H1 (cell line): ENCODE measurements at regions not wholly inside any gene's neighbourhood (a gene's known extent, or its start where the extent isn't known, plus 50 kb on each side); places are given as distances from the start of the nearest gene placed in this dataset.
"Not testable (repeated sequence)": the region's sequence is repeated elsewhere in the genome, so short reads cannot be mapped to it uniquely, and the experiment has no call there.

Experiments
- CTCF ChIA-PET: fragments of 300-600 bp; sonication (Branson Sonifier 250); formaldehyde crosslinking; loops from one replicate; lab custom pipeline; 2021; ENCODE audit not compliant: partially characterized antibody; lab: Charles Lee
- POLR2A ChIA-PET: fragments of 300-600 bp; sonication (Branson Sonifier 250); formaldehyde crosslinking; loops from one replicate; lab custom pipeline; 2021; ENCODE audit warnings: inconsistent platforms; ENCODE audit not compliant: partially characterized antibody; lab: Charles Lee
- DNase-seq, 2 experiments: peaks; one replicate each; pipeline versions ENCODE4 v3.0.0 to v3.0.0-alpha.2; 2010 to 2022; ENCODE audit warnings: low spot score in 2 of 2, low read depth in 1 of 2, mixed read lengths in 1 of 2
- FAIRE-seq: peaks from 2 replicates; lab custom pipeline; 2011; peaks lifted over from hg19 to GRCh38; lab: Jason Lieb, UNC
- H2AFZ ChIP-seq: 2 replicates; pipeline ENCODE4 v1.8.1; 2012; ENCODE audit warnings: low read length, inconsistent platforms
- H2AK5ac ChIP-seq: 2 replicates; pipeline ENCODE4 v1.6.1; 2013; ENCODE audit warnings: low read depth, low read length
- H2BK120ac ChIP-seq: replicated peaks from 2 replicates; pipeline ENCODE3; 2013; ENCODE audit warnings: low read depth, low read length, inconsistent platforms
- H2BK12ac ChIP-seq: 2 replicates; pipeline ENCODE4 v1.6.1; 2013; ENCODE audit warnings: low read depth, low read length
- H2BK15ac ChIP-seq: 2 replicates; pipeline ENCODE4 v1.6.1; 2013; ENCODE audit warnings: low read length
- H2BK20ac ChIP-seq: 2 replicates; pipeline ENCODE4 v1.6.1; 2013; ENCODE audit warnings: low read length
- H2BK5ac ChIP-seq: 2 replicates; pipeline ENCODE4 v1.6.1; 2013; ENCODE audit warnings: low read depth, low read length
- H3K14ac ChIP-seq: 2 replicates; pipeline ENCODE4 v1.6.1; 2013; ENCODE audit warnings: inconsistent platforms; ENCODE audit not compliant: insufficient read length
- H3K18ac ChIP-seq: 2 replicates; pipeline ENCODE4 v1.6.1; 2013; ENCODE audit warnings: low read length; ENCODE audit errors: extremely low read depth
- H3K23ac ChIP-seq: 2 replicates; pipeline ENCODE4 v1.6.1; 2013; ENCODE audit warnings: inconsistent platforms; ENCODE audit not compliant: insufficient read length
- H3K23me2 ChIP-seq: 2 replicates; pipeline ENCODE4 v1.6.1; 2013; ENCODE audit warnings: low read depth, low read length
- H3K27ac ChIP-seq: 2 replicates; pipeline ENCODE4 v1.6.1; 2011; ENCODE audit warnings: low read depth, low read length, inconsistent platforms
- H3K27me3 ChIP-seq, 4 experiments: replicated peaks in 1 of 4; 1 replicate in 1 of 4; 2 replicates in 3 of 4; pipeline versions ENCODE4 v1.6.1 to v1.8.1; 2011 to 2013; ENCODE audit warnings: low read length in 3 of 4, mild to moderate bottlenecking in 3 of 4, inconsistent platforms in 2 of 4, mixed read lengths in 2 of 4, moderate library complexity in 1 of 4; ENCODE audit not compliant: control insufficient read depth in 3 of 4, insufficient read depth in 3 of 4; ENCODE audit errors: extremely low read depth in 1 of 4
- H3K36me3 ChIP-seq, 4 experiments: 2 replicates each; pipeline versions ENCODE4 v1.6.1 to v1.8.1; 2011 to 2013; ENCODE audit warnings: mild to moderate bottlenecking in 4 of 4, low read length in 3 of 4, moderate library complexity in 2 of 4, control low read depth in 1 of 4, inconsistent platforms in 1 of 4; ENCODE audit not compliant: insufficient read depth in 4 of 4, control insufficient read depth in 2 of 4
- H3K4ac ChIP-seq: replicated peaks from 2 replicates; pipeline ENCODE3; 2013; ENCODE audit warnings: low read length, low read depth, mixed read lengths, inconsistent platforms; ENCODE audit not compliant: insufficient read length
- H3K4me1 ChIP-seq, 4 experiments: replicated peaks in 1 of 4; 1 replicate in 1 of 4; 2 replicates in 3 of 4; pipeline versions ENCODE4 v1.6.1 to v1.8.1; 2011 to 2013; ENCODE audit warnings: low read length in 3 of 4, inconsistent platforms in 2 of 4, mixed read lengths in 1 of 4; ENCODE audit not compliant: insufficient read depth in 4 of 4, control insufficient read depth in 3 of 4
- H3K4me2 ChIP-seq, 2 experiments: 2 replicates each; pipeline versions ENCODE4 v1.6.1 to v1.8.1; 2011 to 2013; ENCODE audit warnings: low read depth in 2 of 2, low read length in 2 of 2, control low read depth in 1 of 2, inconsistent platforms in 1 of 2, mild to moderate bottlenecking in 1 of 2; ENCODE audit not compliant: insufficient read depth in 1 of 2
- H3K4me3 ChIP-seq, 4 experiments: fragments of 200-600, 300-600 bp in 1 of 4; sonication (generic), shearing (Covaris generic), sonication (Bioruptor Twin) in 1 of 4; 2 replicates each; pipeline versions ENCODE4 v1.5.1 to v1.8.1; 2011 to 2016; ENCODE audit warnings: low read length in 4 of 4, low read depth in 3 of 4, control low read depth in 2 of 4, inconsistent platforms in 2 of 4, mild to moderate bottlenecking in 2 of 4, mixed read lengths in 1 of 4, moderate library complexity in 1 of 4; ENCODE audit not compliant: insufficient read depth in 2 of 4; ENCODE audit errors: extremely low read depth in 1 of 4
- H3K56ac ChIP-seq: replicated peaks from 2 replicates; pipeline ENCODE3; 2013; ENCODE audit warnings: low read depth, mild to moderate bottlenecking, mixed read lengths, low read length, inconsistent platforms; ENCODE audit not compliant: insufficient read length
- H3K79me1 ChIP-seq: 2 replicates; pipeline ENCODE4 v1.6.1; 2013; ENCODE audit warnings: low read depth, low read length, control low read depth
- H3K79me2 ChIP-seq, 2 experiments: 2 replicates each; pipeline versions ENCODE4 v1.6.1 to v1.8.1; 2012 to 2013; ENCODE audit warnings: low read length in 2 of 2, mild to moderate bottlenecking in 2 of 2, inconsistent platforms in 1 of 2; ENCODE audit not compliant: insufficient read depth in 2 of 2, control insufficient read depth in 1 of 2
- H3K9ac ChIP-seq, 4 experiments: replicated peaks in 1 of 4; 1 replicate in 1 of 4; 2 replicates in 3 of 4; pipeline versions ENCODE4 v1.6.1 to v1.8.1; 2011 to 2013; ENCODE audit warnings: low read depth in 3 of 4, low read length in 3 of 4, control low read depth in 2 of 4, mild to moderate bottlenecking in 2 of 4, moderate library complexity in 2 of 4, inconsistent platforms in 1 of 4; ENCODE audit errors: extremely low read depth in 1 of 4
- H3K9me3 ChIP-seq, 2 experiments: 2 replicates each; pipeline versions ENCODE4 v1.6.1 to v1.8.1; 2012 to 2013; ENCODE audit warnings: mild to moderate bottlenecking in 2 of 2, moderate library complexity in 2 of 2, control low read depth in 1 of 2, inconsistent platforms in 1 of 2, low read depth in 1 of 2, low read length in 1 of 2, mixed read lengths in 1 of 2; ENCODE audit not compliant: insufficient read depth in 2 of 2
- H4K20me1 ChIP-seq, 2 experiments: replicated peaks in 1 of 2; 2 replicates each; pipeline versions ENCODE3 to v1.8.1; 2011 to 2013; ENCODE audit warnings: inconsistent platforms in 2 of 2, low read length in 2 of 2, mild to moderate bottlenecking in 1 of 2; ENCODE audit not compliant: insufficient read depth in 2 of 2, control insufficient read depth in 1 of 2
- H4K5ac ChIP-seq: 2 replicates; pipeline ENCODE4 v1.6.1; 2013; ENCODE audit warnings: low read length, low read depth, mixed read lengths, inconsistent platforms; ENCODE audit not compliant: insufficient read length
- H4K8ac ChIP-seq: 2 replicates; pipeline ENCODE4 v1.8.0; 2013; ENCODE audit warnings: mild to moderate bottlenecking, moderate library complexity, low read length, inconsistent platforms; ENCODE audit not compliant: insufficient read depth; ENCODE audit errors: extremely low read depth
- H4K91ac ChIP-seq: replicated peaks from 2 replicates; pipeline ENCODE3; 2013; ENCODE audit warnings: low read length, mixed read lengths, inconsistent platforms; ENCODE audit not compliant: insufficient read length
- WGBS, 2 experiments: shearing (Covaris generic) in 1 of 2; methylation state at CpG; one replicate each; pipeline versions ENCODE4 v1.1.6 to v1.1.7; 2013 to 2015; ENCODE audit warnings: low lambda C conversion rate in 2 of 2, mixed read lengths in 2 of 2, inconsistent platforms in 1 of 2, low coverage in 1 of 2, missing lambda C conversion rate in 1 of 2; ENCODE audit not compliant: insufficient replicate concordance in 2 of 2, insufficient coverage in 1 of 2, insufficient read length in 1 of 2; ENCODE audit errors: extremely low coverage in 1 of 2, missing lambda C conversion rate in 1 of 2; 5-methylcytosine and 5-hydroxymethylcytosine counted together

GRCh38 chr18:79606071-79606470 is 73.5 kb upstream of the CTDP1 start:
- DNase-seq, H3K9ac ChIP-seq, H2BK12ac ChIP-seq, H3K27me3 ChIP-seq, H3K27ac ChIP-seq, H2AK5ac ChIP-seq, FAIRE-seq, H3K36me3 ChIP-seq, H3K18ac ChIP-seq, CTCF ChIA-PET, H3K23ac ChIP-seq, H3K4ac ChIP-seq, H2BK5ac ChIP-seq, H3K4me3 ChIP-seq, H3K79me2 ChIP-seq, H2BK15ac ChIP-seq, H4K20me1 ChIP-seq, H3K56ac ChIP-seq, H4K8ac ChIP-seq, H3K79me1 ChIP-seq, H3K9me3 ChIP-seq, H2BK120ac ChIP-seq, H4K91ac ChIP-seq, H3K4me2 ChIP-seq, H3K4me1 ChIP-seq, POLR2A ChIA-PET, H2AFZ ChIP-seq, H3K23me2 ChIP-seq, H3K14ac ChIP-seq, H2BK20ac ChIP-seq, H4K5ac ChIP-seq: not testable (repeated sequence)
- 91% methylated on average over 8 of the region's 13 CpGs; no CpG with 5 or more reads in 1 of the 2 experiments for WGBS, 2 experiments
